ENCODE measurements at regions not wholly inside any gene's neighbourhood (a gene's known extent, or its start where the extent isn't known, plus 50 kb on each side); places are given as distances from the start of the nearest gene placed in this dataset.

DNA sequence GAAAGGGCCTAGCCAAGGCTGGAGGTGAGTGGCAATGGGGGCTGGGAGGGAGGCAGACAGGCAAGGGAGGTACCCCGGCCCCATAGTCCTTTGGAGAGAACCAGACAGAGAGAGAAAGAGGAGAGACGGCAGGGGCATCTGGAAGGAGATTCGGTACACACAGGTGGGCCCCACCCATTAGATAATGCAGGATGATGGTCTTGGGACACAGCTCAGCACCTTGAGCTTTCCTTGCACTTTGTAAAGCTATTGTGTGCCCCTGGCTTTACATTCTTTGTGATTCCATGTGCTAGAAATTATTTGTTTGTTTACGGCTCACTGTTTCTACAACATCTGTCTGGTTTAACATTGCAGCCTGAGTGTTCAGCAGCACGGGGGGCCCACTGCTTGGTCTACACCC, 83.1 kb downstream of the CTAGE1 start:
- TF ChIP-seq, protein P1, sequence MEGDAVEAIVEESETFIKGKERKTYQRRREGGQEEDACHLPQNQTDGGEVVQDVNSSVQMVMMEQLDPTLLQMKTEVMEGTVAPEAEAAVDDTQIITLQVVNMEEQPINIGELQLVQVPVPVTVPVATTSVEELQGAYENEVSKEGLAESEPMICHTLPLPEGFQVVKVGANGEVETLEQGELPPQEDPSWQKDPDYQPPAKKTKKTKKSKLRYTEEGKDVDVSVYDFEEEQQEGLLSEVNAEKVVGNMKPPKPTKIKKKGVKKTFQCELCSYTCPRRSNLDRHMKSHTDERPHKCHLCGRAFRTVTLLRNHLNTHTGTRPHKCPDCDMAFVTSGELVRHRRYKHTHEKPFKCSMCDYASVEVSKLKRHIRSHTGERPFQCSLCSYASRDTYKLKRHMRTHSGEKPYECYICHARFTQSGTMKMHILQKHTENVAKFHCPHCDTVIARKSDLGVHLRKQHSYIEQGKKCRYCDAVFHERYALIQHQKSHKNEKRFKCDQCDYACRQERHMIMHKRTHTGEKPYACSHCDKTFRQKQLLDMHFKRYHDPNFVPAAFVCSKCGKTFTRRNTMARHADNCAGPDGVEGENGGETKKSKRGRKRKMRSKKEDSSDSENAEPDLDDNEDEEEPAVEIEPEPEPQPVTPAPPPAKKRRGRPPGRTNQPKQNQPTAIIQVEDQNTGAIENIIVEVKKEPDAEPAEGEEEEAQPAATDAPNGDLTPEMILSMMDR (IDR thresholded peaks at IDR 0.05; ENCODE audit: low read depth, low read length, missing control alignments), result no peak
- no peak overlapping the region for H3K4me3 ChIP-seq (replicated peaks; ENCODE audit: low read depth, low read length)
- no peak for DNase-seq (ENCODE audit: extremely low read depth, low read depth)

DNA sequence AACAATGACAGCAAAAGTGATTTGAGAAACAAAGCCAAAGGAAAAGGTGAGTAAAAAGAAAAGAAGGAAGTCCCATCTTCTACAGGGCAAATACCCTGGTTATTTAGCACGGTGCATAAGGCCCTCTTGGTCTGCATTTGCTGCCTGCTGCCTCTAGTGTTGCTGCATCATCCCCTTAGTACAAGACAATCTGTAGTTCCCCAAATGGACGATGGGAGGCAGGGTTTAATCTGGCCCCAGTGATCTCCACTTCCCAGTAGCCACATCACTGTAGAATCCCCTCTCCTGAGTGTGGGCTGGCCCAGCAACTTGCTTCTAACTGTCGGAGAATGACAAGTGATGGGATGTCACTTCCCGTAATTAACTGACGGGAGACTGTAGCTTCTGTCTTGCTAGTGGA, 85.1 kb downstream of the CTAGE1 start:
- TF ChIP-seq, protein P1 (IDR thresholded peaks at IDR 0.05; ENCODE audit: low read depth, low read length, missing control alignments), result peak; percentile 22
- no peak overlapping the region for H3K4me3 ChIP-seq (replicated peaks; ENCODE audit: low read depth, low read length)
- no peak for DNase-seq (ENCODE audit: extremely low read depth, low read depth)

DNA sequence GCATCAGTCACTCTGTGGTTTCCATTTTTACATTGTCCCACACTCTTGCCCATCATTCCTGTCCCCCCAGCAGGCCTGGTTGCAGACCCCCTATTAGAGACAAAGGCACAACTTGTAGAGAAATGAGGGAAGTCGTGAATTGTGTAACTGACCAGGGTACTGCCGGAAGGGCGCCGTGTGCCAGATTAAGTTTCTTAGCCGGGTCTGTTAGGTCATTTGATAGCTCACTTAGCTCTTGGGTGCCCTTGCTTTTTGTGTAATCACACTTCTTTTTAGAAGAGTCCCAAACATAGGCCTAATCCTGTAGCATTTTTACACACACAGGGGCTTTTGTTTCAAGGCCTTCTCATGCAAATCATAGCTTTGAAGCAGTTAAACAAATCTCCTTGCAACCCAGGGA, 87.2 kb downstream of the CTAGE1 start:
- TF ChIP-seq, protein P1 (IDR thresholded peaks at IDR 0.05; ENCODE audit: low read depth, low read length, missing control alignments), result no peak
- DNase-seq (ENCODE audit: extremely low read depth, low read depth), result no peak
- H3K4me3 ChIP-seq (replicated peaks; ENCODE audit: low read depth, low read length), result no peak overlapping the region

DNA sequence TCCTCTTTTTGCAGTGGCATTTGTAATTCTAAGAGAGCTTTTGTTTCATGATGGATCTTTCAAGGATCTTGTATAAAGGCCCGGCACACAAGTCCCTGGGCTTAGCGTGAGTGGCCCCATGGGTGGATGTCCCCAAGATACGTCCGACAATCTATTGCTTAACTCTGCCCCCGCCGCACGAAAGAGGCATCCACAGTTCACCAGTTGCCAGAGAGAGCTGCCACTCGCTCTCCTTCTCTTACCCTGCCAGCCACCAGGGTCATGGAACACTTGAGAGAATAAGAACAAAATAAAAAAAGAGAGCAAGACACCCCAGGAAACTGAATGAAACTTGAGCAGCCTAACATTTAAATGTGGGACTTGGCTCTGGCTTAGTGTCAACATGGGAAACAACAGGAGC, 92.3 kb downstream of the CTAGE1 start:
- H3K4me3 ChIP-seq (replicated peaks; ENCODE audit: low read depth, low read length), result no peak overlapping the region
- TF ChIP-seq, protein P1 (IDR thresholded peaks at IDR 0.05; ENCODE audit: low read depth, low read length, missing control alignments), result no peak
- no peak for DNase-seq (ENCODE audit: extremely low read depth, low read depth)

DNA sequence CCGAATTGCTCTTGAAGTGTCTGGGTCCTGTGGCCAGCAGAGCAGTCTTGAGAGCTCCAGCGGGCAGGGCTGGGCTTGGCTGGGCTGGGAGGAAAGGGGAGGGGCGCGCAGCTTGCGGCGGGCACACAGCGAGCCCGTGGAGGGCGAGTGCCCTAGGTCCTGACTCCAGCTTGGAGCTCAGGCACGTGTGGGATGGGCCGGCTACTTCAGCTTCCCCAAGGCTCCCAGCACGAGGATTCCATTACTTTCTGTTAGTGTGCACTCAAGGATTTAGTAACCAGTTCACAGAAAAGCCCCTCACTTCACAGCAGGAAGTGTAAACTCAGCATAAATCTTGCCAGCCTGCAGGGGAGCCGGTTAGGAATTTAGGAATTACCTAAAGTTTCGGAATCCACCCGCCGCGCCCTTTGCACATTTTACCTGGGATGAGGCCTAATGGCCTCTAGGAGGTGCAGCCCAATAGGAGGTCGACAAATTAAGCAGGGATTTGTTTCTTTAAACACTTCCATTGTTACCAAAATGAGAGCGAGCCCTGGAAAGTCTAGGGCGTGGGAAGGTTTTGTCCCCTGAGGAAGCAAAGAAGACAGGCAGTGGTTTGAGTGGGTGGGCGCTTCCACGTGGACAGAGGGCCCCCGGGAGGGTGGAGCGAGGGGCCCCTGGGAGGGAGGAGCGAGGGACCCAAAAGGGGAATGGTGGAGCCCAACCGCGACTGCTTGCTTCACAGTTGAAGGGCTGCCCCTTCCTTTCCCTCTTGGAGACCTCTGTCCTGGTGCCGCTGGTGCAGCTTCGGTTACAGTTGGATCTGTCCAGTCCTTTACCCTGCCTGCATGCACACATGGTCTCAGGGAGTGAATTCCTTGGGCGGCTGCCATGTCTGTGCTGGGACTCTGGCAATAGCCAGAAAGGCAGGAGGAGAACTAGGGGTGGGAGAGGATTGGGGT, 93.3 kb downstream of the CTAGE1 start:
- TF ChIP-seq, protein P1 (IDR thresholded peaks at IDR 0.05; ENCODE audit: low read depth, low read length, missing control alignments), result no peak
- DNase-seq (ENCODE audit: extremely low read depth, low read depth), result no peak
- H3K4me3 ChIP-seq (replicated peaks; ENCODE audit: low read depth, low read length), result no peak overlapping the region

DNA sequence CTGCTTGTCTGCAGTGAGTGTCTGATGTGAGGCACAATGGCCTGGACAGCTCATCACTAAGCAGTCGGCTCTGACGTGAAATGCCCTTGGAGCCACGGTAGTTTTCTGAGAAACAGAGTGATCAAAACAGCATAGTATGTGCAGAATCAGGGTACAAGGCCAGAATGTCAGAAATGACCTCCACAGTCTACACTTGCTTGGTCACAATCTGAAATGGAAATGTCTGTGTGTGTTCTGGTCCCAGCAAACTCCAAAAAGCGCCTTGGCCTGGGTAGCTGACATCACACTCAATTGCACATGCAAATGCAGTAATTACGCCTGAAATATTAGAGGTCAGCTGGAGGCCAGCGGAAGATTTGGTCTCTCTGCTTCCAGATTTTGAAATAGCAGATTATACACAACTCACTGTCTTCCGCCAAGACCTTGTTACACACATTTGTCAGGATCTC, 95.4 kb downstream of the CTAGE1 start:
- no peak overlapping the region for H3K4me3 ChIP-seq (replicated peaks; ENCODE audit: low read depth, low read length)
- DNase-seq (ENCODE audit: extremely low read depth, low read depth), result no peak
- TF ChIP-seq, protein P1 (IDR thresholded peaks at IDR 0.05; ENCODE audit: low read depth, low read length, missing control alignments), result no peak
